ENCODE measurements at regions not wholly inside any gene's neighbourhood (a gene's known extent, or its start where the extent isn't known, plus 50 kb on each side); places are given as distances from the start of the nearest gene placed in this dataset.

DNA sequence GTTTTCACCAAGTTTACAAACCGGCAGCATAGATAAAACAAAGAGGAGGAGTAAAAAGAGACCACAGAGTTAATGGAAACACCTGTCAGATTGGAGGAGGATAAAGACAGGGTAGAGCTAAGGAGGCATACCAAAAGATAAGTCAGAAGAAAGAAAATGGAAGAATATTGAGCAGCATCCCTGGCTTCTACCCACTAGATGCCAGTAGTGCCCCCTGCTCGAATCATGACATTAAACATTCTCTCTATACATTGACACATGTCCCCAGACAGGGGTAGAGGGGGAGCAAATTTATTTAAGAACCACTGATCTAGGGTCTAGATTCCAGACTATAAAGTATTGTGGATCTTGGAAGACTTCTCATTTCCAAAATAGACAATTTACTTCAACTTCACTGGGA, 159.8 kb upstream of the ETAA1 start:
- H2BK20ac ChIP-seq (ENCODE audit: low read depth, low read length), result 0 out of 2 replicates have a peak overlapping the region, but pooled peaks have one; percentile 2
- ATAC-seq (ENCODE audit: low read depth), result no peak
- H3K14ac ChIP-seq (replicated peaks; ENCODE audit: low read depth, low read length), result no peak overlapping the region
- H3K79me1 ChIP-seq (ENCODE audit: low read depth in 1 of 2, low read length in 2 of 2), result no peaks in the 10 kb centered on the region
- TF ChIP-seq NFE2L2 (IDR thresholded peaks at IDR 0.05; ENCODE audit: low read depth, low read length) (no peak), CHD1 (IDR thresholded peaks at IDR 0.05; ENCODE audit: low read depth, low read length) (no peak), MAZ (IDR thresholded peaks at IDR 0.05; ENCODE audit: borderline replicate concordance, low read depth, low read length) (no peak), MXI1 (IDR thresholded peaks at IDR 0.05; ENCODE audit: borderline replicate concordance, low read depth, low read length) (no peak), FOS (IDR thresholded peaks at IDR 0.05; ENCODE audit: low read depth, low read length) (no peak), RAD21 (IDR thresholded peaks at IDR 0.05; ENCODE audit: low read length) (peak; percentile 37), SMC3 (IDR thresholded peaks at IDR 0.05; ENCODE audit: low read depth, low read length) (peak; percentile 24; the same call in 1 of the 2 replicates), CEBPB (IDR thresholded peaks at IDR 0.05; ENCODE audit: low read depth, low read length) (no peak), RCOR1 (IDR thresholded peaks at IDR 0.05; ENCODE audit: insufficient replicate concordance, low read length) (no peak), RFX5 (IDR thresholded peaks at IDR 0.05; ENCODE audit: low read depth, low read length) (no peak), POLR2A (IDR thresholded peaks at IDR 0.05; ENCODE audit: low read depth, low read length) (no peak), MAFK (IDR thresholded peaks at IDR 0.05; ENCODE audit: low read depth, low read length) (no peak), BHLHE40 (IDR thresholded peaks at IDR 0.05; ENCODE audit: low read depth, low read length) (no peak)
- TF ChIP-seq, protein P1, sequence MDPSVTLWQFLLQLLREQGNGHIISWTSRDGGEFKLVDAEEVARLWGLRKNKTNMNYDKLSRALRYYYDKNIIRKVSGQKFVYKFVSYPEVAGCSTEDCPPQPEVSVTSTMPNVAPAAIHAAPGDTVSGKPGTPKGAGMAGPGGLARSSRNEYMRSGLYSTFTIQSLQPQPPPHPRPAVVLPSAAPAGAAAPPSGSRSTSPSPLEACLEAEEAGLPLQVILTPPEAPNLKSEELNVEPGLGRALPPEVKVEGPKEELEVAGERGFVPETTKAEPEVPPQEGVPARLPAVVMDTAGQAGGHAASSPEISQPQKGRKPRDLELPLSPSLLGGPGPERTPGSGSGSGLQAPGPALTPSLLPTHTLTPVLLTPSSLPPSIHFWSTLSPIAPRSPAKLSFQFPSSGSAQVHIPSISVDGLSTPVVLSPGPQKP (IDR thresholded peaks at IDR 0.05; ENCODE audit: borderline replicate concordance, low read depth, low read length), result no peak
- TF ChIP-seq, protein P2, sequence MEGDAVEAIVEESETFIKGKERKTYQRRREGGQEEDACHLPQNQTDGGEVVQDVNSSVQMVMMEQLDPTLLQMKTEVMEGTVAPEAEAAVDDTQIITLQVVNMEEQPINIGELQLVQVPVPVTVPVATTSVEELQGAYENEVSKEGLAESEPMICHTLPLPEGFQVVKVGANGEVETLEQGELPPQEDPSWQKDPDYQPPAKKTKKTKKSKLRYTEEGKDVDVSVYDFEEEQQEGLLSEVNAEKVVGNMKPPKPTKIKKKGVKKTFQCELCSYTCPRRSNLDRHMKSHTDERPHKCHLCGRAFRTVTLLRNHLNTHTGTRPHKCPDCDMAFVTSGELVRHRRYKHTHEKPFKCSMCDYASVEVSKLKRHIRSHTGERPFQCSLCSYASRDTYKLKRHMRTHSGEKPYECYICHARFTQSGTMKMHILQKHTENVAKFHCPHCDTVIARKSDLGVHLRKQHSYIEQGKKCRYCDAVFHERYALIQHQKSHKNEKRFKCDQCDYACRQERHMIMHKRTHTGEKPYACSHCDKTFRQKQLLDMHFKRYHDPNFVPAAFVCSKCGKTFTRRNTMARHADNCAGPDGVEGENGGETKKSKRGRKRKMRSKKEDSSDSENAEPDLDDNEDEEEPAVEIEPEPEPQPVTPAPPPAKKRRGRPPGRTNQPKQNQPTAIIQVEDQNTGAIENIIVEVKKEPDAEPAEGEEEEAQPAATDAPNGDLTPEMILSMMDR (conservative IDR thresholded peaks at IDR 0.05; ENCODE audit: low read depth, low read length), result 0 out of 2 replicates have a peak, but pooled peaks have one; percentile 23
- TF ChIP-seq, protein P3, sequence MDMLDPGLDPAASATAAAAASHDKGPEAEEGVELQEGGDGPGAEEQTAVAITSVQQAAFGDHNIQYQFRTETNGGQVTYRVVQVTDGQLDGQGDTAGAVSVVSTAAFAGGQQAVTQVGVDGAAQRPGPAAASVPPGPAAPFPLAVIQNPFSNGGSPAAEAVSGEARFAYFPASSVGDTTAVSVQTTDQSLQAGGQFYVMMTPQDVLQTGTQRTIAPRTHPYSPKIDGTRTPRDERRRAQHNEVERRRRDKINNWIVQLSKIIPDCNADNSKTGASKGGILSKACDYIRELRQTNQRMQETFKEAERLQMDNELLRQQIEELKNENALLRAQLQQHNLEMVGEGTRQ (IDR thresholded peaks at IDR 0.05; ENCODE audit: low read depth, low read length), result no peak
- no peak overlapping the region for H2BK15ac ChIP-seq (ENCODE audit: low read depth, low read length)
- H2BK5ac ChIP-seq (ENCODE audit: low read depth, low read length, poor library complexity, severe bottlenecking), result no peak overlapping the region
- in situ Hi-C loops (cut with MboI; ENCODE audit: low sequenced_read_pairs), result loop anchor here (10.0 to 25.0 kb wide), 3 partner anchors 400 to 788 kb away; no protein-coding TSS in a partner anchor
- intact Hi-C loops (cut with micrococcal nuclease), result loop anchor here (2.0 kb wide), 1 partner anchor 414 kb away; no protein-coding TSS in a partner anchor
- H4K20me1 ChIP-seq (ENCODE audit: insufficient read depth, low read length), result no peaks in the 10 kb centered on the region
- no TSS peak for BruUV-seq (replicated peaks)
- no peak overlapping the region for H4K91ac ChIP-seq (ENCODE audit: insufficient read depth, low read depth, low read length)
- H3K27ac ChIP-seq (ENCODE audit: insufficient read depth, low read length), result no peak overlapping the region
- no peak overlapping the region for H2AFZ ChIP-seq (replicated peaks; ENCODE audit: low read length, poor library complexity)
- no peak overlapping the region for H4K5ac ChIP-seq (ENCODE audit: low read depth, low read length)
- no peak overlapping the region for H3K18ac ChIP-seq (ENCODE audit: low read depth, low read length)
- H3K4me2 ChIP-seq (ENCODE audit: low read depth, low read length), result no peak overlapping the region
- no peaks in the 10 kb centered on the region for H3K9me3 ChIP-seq (ENCODE audit: control insufficient read depth, insufficient read depth, low read length)
- ChIA-PET CTCF (interaction anchor here (0.9 kb wide), 1 partner anchor 86 kb away, joined by 3 read pairs; no protein-coding TSS in a partner anchor), POLR2A (ENCODE audit: unreplicated experiment) (interaction anchor here (1.2 kb wide), 1 partner anchor 656 kb away, joined by 3 read pairs; no protein-coding TSS in a partner anchor)
- H2AK5ac ChIP-seq (ENCODE audit: low read depth, low read length), result no peak overlapping the region
- H3K9me1 ChIP-seq (ENCODE audit: insufficient read depth, low read length), result no peaks in the 10 kb centered on the region
- H4K8ac ChIP-seq (ENCODE audit: low read depth in 2 of 2, low read length in 2 of 2), result no peak overlapping the region
- H3K9ac ChIP-seq (ENCODE audit: low read depth, low read length), result no peak overlapping the region
- no peak overlapping the region for H3K4me3 ChIP-seq (ENCODE audit: insufficient read depth, low read depth, low read length)
- 0 out of 2 replicates have a peak overlapping the region, but pooled peaks have one; percentile 3 for H2BK120ac ChIP-seq (ENCODE audit: low read depth, low read length)
- WGBS, 2 experiments (ENCODE audit: extremely low coverage in 2 of 2, insufficient read length in 1 of 2), result no CpG with 5 or more reads among the region's 2 CpGs
- peaks cover 5% of the 10 kb centered on the region; the same call in 1 of the 2 replicates for H3K4me1 ChIP-seq (ENCODE audit: control insufficient read depth, insufficient read depth, low read length)
- DNase-seq, result no peak
- dilution Hi-C loops (cut with HindIII; ENCODE audit: low sequenced_read_pairs, unreplicated experiment), result no loop called here
- no peak overlapping the region for H3K56ac ChIP-seq (ENCODE audit: extremely low read depth, insufficient read depth, low read length)
- no peaks in the 10 kb centered on the region for H3K27me3 ChIP-seq (ENCODE audit: control insufficient read depth, insufficient read depth, low read length)
- no peaks in the 10 kb centered on the region for H3K36me3 ChIP-seq (ENCODE audit: control insufficient read depth, insufficient read depth, low read length)
- H3K4ac ChIP-seq (ENCODE audit: low read depth, low read length), result no peak overlapping the region
- H3K23ac ChIP-seq (ENCODE audit: low read depth, low read length), result no peak overlapping the region
- H2AK9ac ChIP-seq (replicated peaks; ENCODE audit: low read depth, low read length, poor library complexity), result no peak overlapping the region

Measured in IMR-90 (cell line).